Endothelial cell of umbilical vein (primary cell): ENCODE measurements at regions not wholly inside any gene's neighbourhood (a gene's known extent, or its start where the extent isn't known, plus 50 kb on each side); places are given as distances from the start of the nearest gene placed in this dataset.

Source experiments
- BruUV-seq: library from RNA; stranded (reverse); fragments of 400-500 nt; replicated peaks from 2 replicates; lab custom pipeline; 2021; lab: Mats Ljungman, UMichigan
- CTCF ChIA-PET: fragments of 300-600, 350-600 bp; sonication (Branson Sonifier 250); formaldehyde crosslinking; loops from one replicate; lab custom pipeline; 2021; ENCODE audit warnings: antibody characterized with exemption, inconsistent platforms; lab: Charles Lee
- POLR2A ChIA-PET: fragments of 300-600, 350-600 bp; sonication (Branson Sonifier 250); formaldehyde crosslinking; loops from one replicate; lab custom pipeline; 2021; ENCODE audit warnings: antibody characterized with exemption, inconsistent platforms; lab: Charles Lee
- DNase-seq: peaks from one replicate; pipeline ENCODE4 v3.0.0-alpha.2; 2011; ENCODE audit warnings: low read depth, low spot score
- FAIRE-seq: peaks from 2 replicates; lab custom pipeline; 2011; peaks lifted over from hg19 to GRCh38; lab: Jason Lieb, UNC
- H2AFZ ChIP-seq: 2 replicates; pipeline ENCODE4 v1.6.0; 2012; ENCODE audit warnings: low read depth, low read length, control low read depth, inconsistent platforms
- H3K27ac ChIP-seq: 2 replicates; pipeline ENCODE4 v1.5.1; 2011; ENCODE audit warnings: low read depth, mild to moderate bottlenecking, control low read depth, low read length, moderate library complexity; ENCODE audit not compliant: insufficient read depth
- H3K27me3 ChIP-seq, 2 experiments: 2 replicates each; pipeline versions ENCODE4 v1.6.0 to v1.6.1; 2011; ENCODE audit warnings: low read length in 2 of 2, mixed read lengths in 1 of 2; ENCODE audit not compliant: control insufficient read depth in 2 of 2, insufficient read depth in 2 of 2
- H3K36me3 ChIP-seq, 2 experiments: 2 replicates in 1 of 2; 3 replicates in 1 of 2; pipeline ENCODE4 v1.5.1; 2011; ENCODE audit warnings: low read length in 2 of 2, mild to moderate bottlenecking in 1 of 2, moderate library complexity in 1 of 2; ENCODE audit not compliant: control insufficient read depth in 2 of 2, insufficient read depth in 2 of 2; ENCODE audit errors: extremely low read depth in 1 of 2
- H3K4me1 ChIP-seq: 3 replicates; pipeline ENCODE4 v1.5.1; 2011; ENCODE audit warnings: mild to moderate bottlenecking, low read length; ENCODE audit not compliant: control insufficient read depth, insufficient read depth; ENCODE audit errors: extremely low read depth
- H3K4me2 ChIP-seq: 2 replicates; pipeline ENCODE4 v1.6.1; 2011; ENCODE audit warnings: low read length, control low read depth, mixed read lengths; ENCODE audit not compliant: insufficient read depth
- H3K4me3 ChIP-seq, 3 experiments: fragments of 200-600 bp in 1 of 3; sonication (generic), shearing (Covaris generic) in 1 of 3; replicated peaks in 1 of 3; 2 replicates each; pipeline ENCODE4 v1.5.1; 2011 to 2016; ENCODE audit warnings: control low read depth in 3 of 3, low read length in 3 of 3, mild to moderate bottlenecking in 2 of 3, inconsistent platforms in 1 of 3, low read depth in 1 of 3, moderate library complexity in 1 of 3; ENCODE audit not compliant: insufficient read depth in 1 of 3
- H3K79me2 ChIP-seq: 2 replicates; pipeline ENCODE4 v1.6.0; 2012; ENCODE audit warnings: low read length, inconsistent platforms; ENCODE audit not compliant: control insufficient read depth, insufficient read depth
- H3K9ac ChIP-seq: replicated peaks from 2 replicates; pipeline ENCODE3; 2011; ENCODE audit warnings: low read length, control low read depth; ENCODE audit not compliant: insufficient read depth; ENCODE audit errors: extremely low read depth
- H3K9me1 ChIP-seq: replicated peaks from 3 replicates; pipeline ENCODE4 v1.6.0; 2011; ENCODE audit warnings: mild to moderate bottlenecking, low read length; ENCODE audit not compliant: control insufficient read depth, insufficient read depth; ENCODE audit errors: extremely low read depth
- H3K9me3 ChIP-seq: replicated peaks from 2 replicates; pipeline ENCODE4 v1.5.1; 2012; ENCODE audit warnings: low read length, inconsistent platforms; ENCODE audit not compliant: control insufficient read depth, insufficient read depth
- H4K20me1 ChIP-seq: replicated peaks from 2 replicates; pipeline ENCODE3; 2011; ENCODE audit warnings: mild to moderate bottlenecking, low read length; ENCODE audit not compliant: control insufficient read depth, insufficient read depth; ENCODE audit errors: extremely low read depth
- CTCF ChIP-seq, 2 donors: IDR thresholded peaks; 1 replicate in 1 of 2; 2 replicates in 1 of 2; pipeline ENCODE4 v1.5.1; 2011; ENCODE audit warnings: low read length in 2 of 2, mild to moderate bottlenecking in 2 of 2, moderate library complexity in 2 of 2, control low read depth in 1 of 2, inconsistent platforms in 1 of 2, low read depth in 1 of 2; ENCODE audit not compliant: insufficient read depth in 1 of 2; ENCODE audit errors: extremely low read depth in 1 of 2
- EZH2 ChIP-seq: IDR thresholded peaks from 2 replicates; pipeline ENCODE4 v1.6.1; 2012; ENCODE audit warnings: borderline replicate concordance, low read depth, mild to moderate bottlenecking, moderate library complexity, low read length, inconsistent platforms; ENCODE audit not compliant: severe bottlenecking
- FOS ChIP-seq: IDR thresholded peaks from 2 replicates; pipeline ENCODE4 v1.6.1; 2011; ENCODE audit warnings: mild to moderate bottlenecking, low read length, moderate library complexity, borderline replicate concordance; ENCODE audit not compliant: insufficient read depth
- GATA2 ChIP-seq: IDR thresholded peaks from 2 replicates; pipeline ENCODE4 v1.7.0; 2011; ENCODE audit warnings: low read depth, mild to moderate bottlenecking, moderate library complexity, mixed read lengths, low read length; ENCODE audit not compliant: insufficient read length, insufficient read depth
- JUN ChIP-seq: IDR thresholded peaks from 2 replicates; pipeline ENCODE4 v1.6.1; 2011; ENCODE audit warnings: borderline replicate concordance, low read depth; ENCODE audit not compliant: insufficient read length, insufficient read depth
- MAX ChIP-seq: IDR thresholded peaks from 2 replicates; pipeline ENCODE4 v1.6.1; 2011; ENCODE audit not compliant: insufficient read depth, insufficient read length
- MYC ChIP-seq: IDR thresholded peaks from one replicate; pipeline ENCODE4 v1.6.1; 2011; ENCODE audit warnings: mild to moderate bottlenecking, low read depth, low read length
- POLR2A ChIP-seq: IDR thresholded peaks from 2 replicates; pipeline ENCODE4 v1.6.1; 2012; ENCODE audit warnings: low read depth, mild to moderate bottlenecking, control low read depth, low read length
- POLR2AphosphoS5 ChIP-seq: IDR thresholded peaks from 2 replicates; pipeline ENCODE4 v1.6.1; 2012; ENCODE audit warnings: low read depth, mild to moderate bottlenecking, control low read depth, low read length, moderate library complexity; ENCODE audit not compliant: insufficient read depth
- dilution Hi-C: fragments of 300-500 bp; cut with MboI; formaldehyde crosslinking; loops from one replicate; pipeline ENCODE4 v1.15.0; 2019; ENCODE audit warnings: low sequenced_read_pairs; ENCODE audit not compliant: extremely low pct_ligation_motif_present
- intact Hi-C: fragments of 100-400 bp; cut with micrococcal nuclease; formaldehyde crosslinking; loops from one replicate; pipeline ENCODE4 v1.10.0; 2022

GRCh38 chr11:34793666-34794065, 122.5 kb downstream of the APIP start:
- peaks cover 13% of the 10 kb centered on the region for H3K4me1 ChIP-seq
- FAIRE-seq (no peak), DNase-seq (no peak)
- TF ChIP-seq JUN (no peak), CTCF (IDR thresholded peaks at IDR 0.05; ENCODE audit: extremely low read depth in 1 of 2, insufficient read depth in 1 of 2, low read depth in 1 of 2, low read length in 2 of 2) (no peak), MAX (no peak), MYC (no peak), POLR2AphosphoS5 (no peak), POLR2A (no peak), GATA2 (no peak), FOS (no peak), EZH2 (no peak)
- H4K20me1 ChIP-seq = no peaks in the 10 kb centered on the region
- H3K9me1 ChIP-seq = no peaks in the 10 kb centered on the region
- dilution Hi-C loops = no loop called here
- H3K9me3 ChIP-seq = no peaks in the 10 kb centered on the region
- H3K27me3 ChIP-seq = no peaks in the 10 kb centered on the region
- no TSS peak for BruUV-seq
- ChIA-PET POLR2A (no interaction called here), CTCF (interaction anchor here (3.9 to 4.4 kb wide), 2 partner anchors 16 to 98 kb away, joined by 34 to 120 read pairs; no protein-coding TSS in a partner anchor)
- no peak overlapping the region for H3K4me2 ChIP-seq
- H3K27ac ChIP-seq = no peak overlapping the region
- intact Hi-C loops = loop anchor here (2.0 kb wide), 1 partner anchor 47 kb away; no protein-coding TSS in a partner anchor
- H3K9ac ChIP-seq = no peak overlapping the region
- no peaks in the 10 kb centered on the region for H3K79me2 ChIP-seq
- H3K36me3 ChIP-seq = no peaks in the 10 kb centered on the region
- no peak overlapping the region for H2AFZ ChIP-seq
- no peak overlapping the region for H3K4me3 ChIP-seq
